HepG2 (cell line): ENCODE measurements at regions not wholly inside any gene's neighbourhood (a gene's known extent, or its start where the extent isn't known, plus 50 kb on each side); places are given as distances from the start of the nearest gene placed in this dataset.

Source experiments
- ATAC-seq: fragments of 200-7000 bp; cut with Tn5 transposase; 3 replicates; pipeline ENCODE4 v1.9.1; 2020; ENCODE audit warnings: mild to moderate bottlenecking, moderate library complexity
- BruUV-seq: library from RNA; stranded (reverse); fragments of 400-500 nt; replicated peaks from 2 replicates; lab custom pipeline; 2021; lab: Mats Ljungman, UMichigan
- CTCF ChIA-PET: fragments of 300-600 bp; formaldehyde crosslinking; extraction: SDS; loops from one replicate; lab custom pipeline; 2021; ENCODE audit warnings: low total read pairs, inconsistent platforms, low intra/inter-chr PET ratio; lab: Yijun Ruan, JAX
- POLR2A ChIA-PET: fragments of 350-600 bp; sonication (Branson Sonifier 250); formaldehyde crosslinking; loops from one replicate; lab custom pipeline; 2020; ENCODE audit warnings: antibody characterized with exemption, inconsistent platforms; lab: Yijun Ruan, JAX
- DNase-seq: peaks from one replicate; pipeline ENCODE4 v3.0.0-alpha.2; 2015; ENCODE audit warnings: low spot score
- FAIRE-seq: peaks from 3 replicates; lab custom pipeline; 2011; peaks lifted over from hg19 to GRCh38; lab: Jason Lieb, UNC
- H2AFZ ChIP-seq: one replicate; pipeline ENCODE4 v1.6.1; 2011; ENCODE audit warnings: low read length, inconsistent platforms
- H3K27ac ChIP-seq: fragments of 300-600 bp; 3 replicates; pipeline ENCODE4 v1.8.0; 2011; ENCODE audit warnings: mixed run types, mild to moderate bottlenecking, mixed read lengths, low read length, inconsistent platforms; ENCODE audit not compliant: insufficient read depth; ENCODE audit errors: extremely low read length
- H3K27me3 ChIP-seq, 2 experiments: fragments of 200-600 bp in 1 of 2; 2 replicates in 1 of 2; 3 replicates in 1 of 2; pipeline versions ENCODE4 v1.6.0 to v1.8.0; 2011; ENCODE audit warnings: low read length in 2 of 2, mild to moderate bottlenecking in 2 of 2, moderate library complexity in 2 of 2, inconsistent platforms in 1 of 2; ENCODE audit not compliant: insufficient read depth in 2 of 2, control insufficient read depth in 1 of 2
- H3K36me3 ChIP-seq, 2 experiments: fragments of 200-600 bp in 1 of 2; replicated peaks in 1 of 2; 2 replicates in 1 of 2; 3 replicates in 1 of 2; pipeline versions ENCODE4 v1.5.1 to v1.8.0; 2011; ENCODE audit warnings: low read length in 2 of 2, inconsistent platforms in 1 of 2; ENCODE audit not compliant: insufficient read depth in 2 of 2, control insufficient read depth in 1 of 2
- H3K4me1 ChIP-seq: 2 replicates; pipeline ENCODE4 v1.5.1; 2012; ENCODE audit warnings: low read length, inconsistent platforms; ENCODE audit not compliant: insufficient read depth
- H3K4me2 ChIP-seq: 2 replicates; pipeline ENCODE4 v1.6.0; 2011; ENCODE audit warnings: low read depth, low read length, inconsistent platforms
- H3K4me3 ChIP-seq, 3 experiments: fragments of 200-600 bp in 1 of 3; sonication (generic), shearing (Covaris generic) in 1 of 3; replicated peaks in 1 of 3; 2 replicates each; pipeline ENCODE4 v1.5.1; 2011 to 2016; ENCODE audit warnings: low read length in 3 of 3, inconsistent platforms in 2 of 3, low read depth in 2 of 3, mild to moderate bottlenecking in 2 of 3, control low read depth in 1 of 3, mixed read lengths in 1 of 3; ENCODE audit not compliant: insufficient read depth in 1 of 3
- H3K79me2 ChIP-seq: one replicate; pipeline ENCODE4 v1.6.1; 2011; ENCODE audit warnings: low read length, inconsistent platforms; ENCODE audit not compliant: insufficient read depth
- H3K9ac ChIP-seq: 2 replicates; pipeline ENCODE4 v1.6.0; 2011; ENCODE audit warnings: mild to moderate bottlenecking, low read depth, low read length, inconsistent platforms; ENCODE audit not compliant: insufficient read depth
- H3K9me3 ChIP-seq: 2 replicates; pipeline ENCODE4 v1.5.1; 2012; ENCODE audit warnings: mild to moderate bottlenecking, low read length
- H4K20me1 ChIP-seq: 2 replicates; pipeline ENCODE4 v1.6.0; 2011; ENCODE audit warnings: inconsistent platforms, mild to moderate bottlenecking, low read length, moderate library complexity; ENCODE audit not compliant: insufficient read depth
- ADNP ChIP-seq: sonication (generic); formaldehyde crosslinking; IDR thresholded peaks from 2 replicates; pipeline ENCODE4 v1.4.0; 2020; ENCODE audit warnings: missing genetic modification reagents
- EZH2 ChIP-seq: conservative IDR thresholded peaks from 2 replicates; pipeline ENCODE4 v1.6.1; 2012; ENCODE audit warnings: mild to moderate bottlenecking, low read depth, low read length, moderate library complexity
- FLYWCH1 ChIP-seq: sonication (generic); formaldehyde crosslinking; IDR thresholded peaks from 2 replicates; pipeline ENCODE4 v1.8.1; 2023; ENCODE audit warnings: mild to moderate bottlenecking, missing genetic modification reagents
- FOXP4 ChIP-seq: sonication (generic); formaldehyde crosslinking; IDR thresholded peaks from 2 replicates; pipeline ENCODE4 v1.4.0; 2020; ENCODE audit warnings: missing genetic modification reagents
- YEATS2 ChIP-seq: sonication (generic); formaldehyde crosslinking; IDR thresholded peaks from 2 replicates; pipeline ENCODE4 v1.4.0; 2020; ENCODE audit warnings: missing genetic modification reagents, borderline replicate concordance
- ZFP36L2 ChIP-seq: sonication (generic); formaldehyde crosslinking; IDR thresholded peaks from 2 replicates; pipeline ENCODE4 v1.4.0; 2020; ENCODE audit warnings: missing genetic modification reagents
- ZNF616 ChIP-seq: sonication (generic); formaldehyde crosslinking; IDR thresholded peaks from 2 replicates; pipeline ENCODE4 v1.5.0; 2020; ENCODE audit warnings: low read depth, mild to moderate bottlenecking, missing genetic modification reagents
- ZNF672 ChIP-seq: sonication (generic); formaldehyde crosslinking; IDR thresholded peaks from 2 replicates; pipeline ENCODE4 v1.8.1; 2022; ENCODE audit warnings: missing genetic modification reagents
- ZNF775 ChIP-seq: sonication (generic); formaldehyde crosslinking; IDR thresholded peaks from 2 replicates; pipeline ENCODE4 v1.4.0; 2020; ENCODE audit warnings: missing genetic modification reagents, mild to moderate bottlenecking, moderate library complexity, borderline replicate concordance
- ZNF782 ChIP-seq: sonication (generic); formaldehyde crosslinking; IDR thresholded peaks from 2 replicates; pipeline ENCODE4 v1.4.0; 2020; ENCODE audit warnings: missing genetic modification reagents, mild to moderate bottlenecking, borderline replicate concordance
- ZSCAN29 ChIP-seq: sonication (generic); formaldehyde crosslinking; conservative IDR thresholded peaks from 2 replicates; pipeline ENCODE4 v1.4.0; 2020; ENCODE audit warnings: mild to moderate bottlenecking, missing genetic modification reagents
- in situ Hi-C: cut with HindIII; loops from 2 replicates; pipeline ENCODE4 v1.10.0; 2017; ENCODE audit warnings: low pct_unique_long_range_greater_than_20kb; ENCODE audit not compliant: extremely low pct_ligation_motif_present
- intact Hi-C: fragments of 100-400 bp; cut with micrococcal nuclease; formaldehyde crosslinking; loops from one replicate; pipeline ENCODE4 v1.10.0; 2022; ENCODE audit not compliant: unreplicated experiment
- TF ChIP-seq, protein P1 (sequence below): sonication (generic); formaldehyde crosslinking; conservative IDR thresholded peaks from 2 replicates; pipeline ENCODE4 v1.8.0; 2022; ENCODE audit warnings: missing genetic modification reagents
- TF ChIP-seq, protein P2 (sequence below): fragments of 450-650 bp; IDR thresholded peaks from 2 replicates; pipeline ENCODE4 v1.6.1; 2016

DNA sequence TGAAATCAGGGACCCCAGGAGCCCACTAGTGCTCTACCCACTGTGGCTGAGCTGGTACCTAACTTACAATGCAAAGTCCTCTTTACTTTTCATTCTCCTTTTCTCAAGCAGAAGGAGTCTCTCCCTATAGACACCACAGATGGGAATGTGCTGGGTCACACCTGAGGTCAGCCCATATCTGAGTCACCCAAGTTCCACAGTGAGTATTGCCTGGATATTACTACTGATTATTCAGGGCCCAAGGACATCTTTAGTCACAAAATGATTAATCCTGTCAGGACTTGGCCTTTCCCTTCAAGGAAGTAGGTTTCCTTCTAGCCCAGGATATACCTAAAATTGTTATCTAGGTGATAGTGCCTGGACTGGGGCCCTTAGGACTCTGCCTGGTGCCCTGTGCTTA lies 1305.2 kb downstream of the SI start:
- no peaks in the 10 kb centered on the region for H3K27me3 ChIP-seq
- DNase-seq (peak; percentile 10), FAIRE-seq (no peak), ATAC-seq (no peak)
- H3K79me2 ChIP-seq = no peaks in the 10 kb centered on the region
- in situ Hi-C loops (no loop called here), intact Hi-C loops (no loop called here)
- H3K4me3 ChIP-seq = no peak overlapping the region
- H3K9ac ChIP-seq = no peak overlapping the region
- BruUV-seq = no TSS peak
- H3K4me2 ChIP-seq = no peak overlapping the region
- H2AFZ ChIP-seq = no peak overlapping the region
- POLR2A ChIA-PET = no interaction called here
- no peaks in the 10 kb centered on the region for H3K4me1 ChIP-seq
- H4K20me1 ChIP-seq = no peaks in the 10 kb centered on the region
- H3K36me3 ChIP-seq = no peaks in the 10 kb centered on the region
- H3K9me3 ChIP-seq = no peaks in the 10 kb centered on the region
- no peak for TF ChIP-seq ZSCAN29 (CRISPR knock-in tag)
- no peak overlapping the region for H3K27ac ChIP-seq
- CTCF ChIA-PET = no interaction called here

DNA sequence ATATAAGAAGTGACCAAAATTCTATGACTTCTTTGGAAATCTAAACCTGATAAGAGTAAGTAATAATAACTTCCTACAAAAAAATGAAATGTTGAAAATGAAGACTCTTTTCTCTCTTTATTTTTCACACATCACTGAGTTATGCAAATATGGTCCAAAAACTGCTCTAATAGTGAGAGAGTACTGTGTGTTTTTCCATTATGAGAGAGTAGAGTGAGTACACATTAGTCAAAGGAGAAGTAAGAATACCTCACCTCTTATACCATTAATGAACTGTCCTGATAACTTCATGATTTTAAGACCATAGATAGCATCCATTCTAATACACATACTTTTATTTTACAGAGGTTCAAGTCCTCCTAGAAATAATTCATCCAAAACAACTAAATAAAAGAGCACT lies 1310.2 kb downstream of the SI start:
- ATAC-seq = no peak
- no peak overlapping the region for H3K9ac ChIP-seq
- no TSS peak for BruUV-seq
- H3K9me3 ChIP-seq = no peaks in the 10 kb centered on the region
- H3K27ac ChIP-seq = no peak overlapping the region
- CTCF ChIA-PET = no interaction called here
- DNase-seq = no peak
- no peaks in the 10 kb centered on the region for H3K4me1 ChIP-seq
- intact Hi-C loops = no loop called here
- FAIRE-seq = no peak
- H3K36me3 ChIP-seq = no peaks in the 10 kb centered on the region
- in situ Hi-C loops = no loop called here
- no peaks in the 10 kb centered on the region for H4K20me1 ChIP-seq
- no peaks in the 10 kb centered on the region for H3K27me3 ChIP-seq
- H2AFZ ChIP-seq = no peak overlapping the region
- H3K4me3 ChIP-seq = no peak overlapping the region
- POLR2A ChIA-PET = no interaction called here
- no peak overlapping the region for H3K4me2 ChIP-seq
- no peaks in the 10 kb centered on the region for H3K79me2 ChIP-seq
- TF ChIP-seq EZH2 (no peak), ZNF782 (CRISPR knock-in tag) (no peak), ZNF775 (CRISPR knock-in tag) (no peak), ZFP36L2 (no peak), YEATS2 (CRISPR knock-in tag) (no peak), ZNF616 (CRISPR knock-in tag) (no peak), ADNP (CRISPR knock-in tag) (no peak), FLYWCH1 (CRISPR knock-in tag) (no peak), FOXP4 (CRISPR knock-in tag) (no peak), ZNF672 (CRISPR knock-in tag) (no peak)
- TF ChIP-seq, protein P1, sequence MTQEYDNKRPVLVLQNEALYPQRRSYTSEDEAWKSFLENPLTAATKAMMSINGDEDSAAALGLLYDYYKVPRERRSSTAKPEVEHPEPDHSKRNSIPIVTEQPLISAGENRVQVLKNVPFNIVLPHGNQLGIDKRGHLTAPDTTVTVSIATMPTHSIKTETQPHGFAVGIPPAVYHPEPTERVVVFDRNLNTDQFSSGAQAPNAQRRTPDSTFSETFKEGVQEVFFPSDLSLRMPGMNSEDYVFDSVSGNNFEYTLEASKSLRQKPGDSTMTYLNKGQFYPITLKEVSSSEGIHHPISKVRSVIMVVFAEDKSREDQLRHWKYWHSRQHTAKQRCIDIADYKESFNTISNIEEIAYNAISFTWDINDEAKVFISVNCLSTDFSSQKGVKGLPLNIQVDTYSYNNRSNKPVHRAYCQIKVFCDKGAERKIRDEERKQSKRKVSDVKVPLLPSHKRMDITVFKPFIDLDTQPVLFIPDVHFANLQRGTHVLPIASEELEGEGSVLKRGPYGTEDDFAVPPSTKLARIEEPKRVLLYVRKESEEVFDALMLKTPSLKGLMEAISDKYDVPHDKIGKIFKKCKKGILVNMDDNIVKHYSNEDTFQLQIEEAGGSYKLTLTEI = no peak
- TF ChIP-seq, protein P2, sequence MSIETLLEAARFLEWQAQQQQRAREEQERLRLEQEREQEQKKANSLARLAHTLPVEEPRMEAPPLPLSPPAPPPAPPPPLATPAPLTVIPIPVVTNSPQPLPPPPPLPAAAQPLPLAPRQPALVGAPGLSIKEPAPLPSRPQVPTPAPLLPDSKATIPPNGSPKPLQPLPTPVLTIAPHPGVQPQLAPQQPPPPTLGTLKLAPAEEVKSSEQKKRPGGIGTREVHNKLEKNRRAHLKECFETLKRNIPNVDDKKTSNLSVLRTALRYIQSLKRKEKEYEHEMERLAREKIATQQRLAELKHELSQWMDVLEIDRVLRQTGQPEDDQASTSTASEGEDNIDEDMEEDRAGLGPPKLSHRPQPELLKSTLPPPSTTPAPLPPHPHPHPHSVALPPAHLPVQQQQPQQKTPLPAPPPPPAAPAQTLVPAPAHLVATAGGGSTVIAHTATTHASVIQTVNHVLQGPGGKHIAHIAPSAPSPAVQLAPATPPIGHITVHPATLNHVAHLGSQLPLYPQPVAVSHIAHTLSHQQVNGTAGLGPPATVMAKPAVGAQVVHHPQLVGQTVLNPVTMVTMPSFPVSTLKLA = no peak
